Esophagus squamous epithelium (tissue), 4 donors: ENCODE measurements at regions not wholly inside any gene's neighbourhood (a gene's known extent, or its start where the extent isn't known, plus 50 kb on each side); places are given as distances from the start of the nearest gene placed in this dataset.

Experiments used
- POLR2A ChIP-seq, 4 donors: fragments of 450-650 bp; IDR thresholded peaks; one replicate each; pipeline ENCODE4 v1.6.1; 2017; ENCODE audit warnings: antibody characterized with exemption in 4 of 4, mild to moderate bottlenecking in 4 of 4, moderate library complexity in 3 of 4
- TF ChIP-seq, protein P1 (sequence below), 6 experiments: fragments of 450-650 bp in 4 of 6; fragments of 200-600 bp in 2 of 6; sonication (generic) in 2 of 6; IDR thresholded peaks; one replicate each; pipeline ENCODE4 v1.5.1; 2016 to 2019; ENCODE audit warnings: antibody characterized with exemption in 6 of 6, mild to moderate bottlenecking in 4 of 6, moderate library complexity in 4 of 6

DNA sequence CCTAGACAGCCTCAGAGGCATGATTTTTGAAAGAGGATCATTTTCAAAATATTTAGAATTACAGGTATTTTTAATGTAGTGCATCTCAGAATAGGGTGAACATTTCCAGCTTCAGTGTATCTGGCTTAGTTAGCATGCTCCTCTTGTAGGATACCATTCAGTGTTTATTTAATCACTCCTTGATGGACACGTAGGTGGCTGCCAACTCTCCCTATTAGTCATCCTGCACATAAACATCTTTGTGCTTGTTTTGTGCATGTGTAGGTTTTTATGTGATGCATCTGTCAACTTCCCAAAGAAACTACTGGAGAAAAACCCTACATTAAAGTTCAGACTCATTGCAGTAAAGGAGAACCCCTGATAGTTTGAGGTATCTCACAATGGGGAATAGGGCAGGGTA is 52.5 kb upstream of the RBM19 start:
- TF ChIP-seq, protein P1, sequence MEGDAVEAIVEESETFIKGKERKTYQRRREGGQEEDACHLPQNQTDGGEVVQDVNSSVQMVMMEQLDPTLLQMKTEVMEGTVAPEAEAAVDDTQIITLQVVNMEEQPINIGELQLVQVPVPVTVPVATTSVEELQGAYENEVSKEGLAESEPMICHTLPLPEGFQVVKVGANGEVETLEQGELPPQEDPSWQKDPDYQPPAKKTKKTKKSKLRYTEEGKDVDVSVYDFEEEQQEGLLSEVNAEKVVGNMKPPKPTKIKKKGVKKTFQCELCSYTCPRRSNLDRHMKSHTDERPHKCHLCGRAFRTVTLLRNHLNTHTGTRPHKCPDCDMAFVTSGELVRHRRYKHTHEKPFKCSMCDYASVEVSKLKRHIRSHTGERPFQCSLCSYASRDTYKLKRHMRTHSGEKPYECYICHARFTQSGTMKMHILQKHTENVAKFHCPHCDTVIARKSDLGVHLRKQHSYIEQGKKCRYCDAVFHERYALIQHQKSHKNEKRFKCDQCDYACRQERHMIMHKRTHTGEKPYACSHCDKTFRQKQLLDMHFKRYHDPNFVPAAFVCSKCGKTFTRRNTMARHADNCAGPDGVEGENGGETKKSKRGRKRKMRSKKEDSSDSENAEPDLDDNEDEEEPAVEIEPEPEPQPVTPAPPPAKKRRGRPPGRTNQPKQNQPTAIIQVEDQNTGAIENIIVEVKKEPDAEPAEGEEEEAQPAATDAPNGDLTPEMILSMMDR (IDR thresholded peaks at IDR 0.05): no peak
- TF ChIP-seq POLR2A (IDR thresholded peaks at IDR 0.05): no peak
